ENCODE measurements at regions not wholly inside any gene's neighbourhood (a gene's known extent, or its start where the extent isn't known, plus 50 kb on each side); places are given as distances from the start of the nearest gene placed in this dataset.

DNA sequence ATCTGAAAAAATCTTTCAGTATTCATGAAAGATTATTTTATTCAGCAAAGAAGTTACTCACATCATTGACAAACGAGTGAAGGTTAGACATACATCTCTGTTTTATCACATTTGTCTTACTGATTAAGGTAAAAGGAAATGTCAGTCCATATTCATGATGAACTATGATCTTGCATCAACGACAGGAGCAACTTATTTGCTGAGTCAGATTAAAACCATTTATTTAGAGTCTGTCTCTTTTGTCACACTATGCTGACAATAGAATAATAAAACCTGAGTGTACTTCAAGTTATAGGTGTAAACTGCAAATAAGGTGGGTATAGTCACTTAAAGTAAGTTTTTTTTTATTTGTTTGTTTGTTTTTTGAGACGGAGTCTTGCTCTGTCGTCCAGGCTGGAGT lies 216.5 kb upstream of the SEMA3C start:
- TF ChIP-seq, protein P1, sequence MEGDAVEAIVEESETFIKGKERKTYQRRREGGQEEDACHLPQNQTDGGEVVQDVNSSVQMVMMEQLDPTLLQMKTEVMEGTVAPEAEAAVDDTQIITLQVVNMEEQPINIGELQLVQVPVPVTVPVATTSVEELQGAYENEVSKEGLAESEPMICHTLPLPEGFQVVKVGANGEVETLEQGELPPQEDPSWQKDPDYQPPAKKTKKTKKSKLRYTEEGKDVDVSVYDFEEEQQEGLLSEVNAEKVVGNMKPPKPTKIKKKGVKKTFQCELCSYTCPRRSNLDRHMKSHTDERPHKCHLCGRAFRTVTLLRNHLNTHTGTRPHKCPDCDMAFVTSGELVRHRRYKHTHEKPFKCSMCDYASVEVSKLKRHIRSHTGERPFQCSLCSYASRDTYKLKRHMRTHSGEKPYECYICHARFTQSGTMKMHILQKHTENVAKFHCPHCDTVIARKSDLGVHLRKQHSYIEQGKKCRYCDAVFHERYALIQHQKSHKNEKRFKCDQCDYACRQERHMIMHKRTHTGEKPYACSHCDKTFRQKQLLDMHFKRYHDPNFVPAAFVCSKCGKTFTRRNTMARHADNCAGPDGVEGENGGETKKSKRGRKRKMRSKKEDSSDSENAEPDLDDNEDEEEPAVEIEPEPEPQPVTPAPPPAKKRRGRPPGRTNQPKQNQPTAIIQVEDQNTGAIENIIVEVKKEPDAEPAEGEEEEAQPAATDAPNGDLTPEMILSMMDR (IDR thresholded peaks at IDR 0.05; ENCODE audit: insufficient read depth, low read depth, low read length, missing control alignments) = no peak
- no peak overlapping the region for H3K4me3 ChIP-seq (ENCODE audit: low read depth, low read length)
- no peak for DNase-seq (ENCODE audit: low read depth)

DNA sequence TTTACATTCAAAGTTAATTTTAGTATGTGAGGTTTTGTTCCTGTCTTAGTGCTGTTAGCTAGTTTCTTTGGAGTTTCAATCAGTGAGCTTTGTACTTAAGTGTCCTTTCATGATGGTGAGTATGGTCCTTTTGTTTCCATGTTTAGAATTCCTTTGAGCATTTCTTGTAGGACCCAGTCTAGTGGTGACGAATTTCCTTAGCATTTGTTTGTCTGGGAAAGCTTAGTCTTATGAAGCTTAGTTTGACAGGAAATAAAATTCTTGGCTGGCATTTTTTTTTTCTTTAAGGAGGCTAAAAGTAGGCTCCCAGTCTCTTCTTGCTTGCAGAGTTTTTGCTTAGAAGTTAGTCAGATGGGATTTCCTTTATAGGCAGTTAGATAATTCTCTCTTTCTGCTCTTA lies 209.2 kb upstream of the SEMA3C start:
- TF ChIP-seq, protein P1 (IDR thresholded peaks at IDR 0.05; ENCODE audit: insufficient read depth, low read depth, low read length, missing control alignments) = no peak
- H3K4me3 ChIP-seq (ENCODE audit: low read depth, low read length) = no peak overlapping the region
- no peak for DNase-seq (ENCODE audit: low read depth)

DNA sequence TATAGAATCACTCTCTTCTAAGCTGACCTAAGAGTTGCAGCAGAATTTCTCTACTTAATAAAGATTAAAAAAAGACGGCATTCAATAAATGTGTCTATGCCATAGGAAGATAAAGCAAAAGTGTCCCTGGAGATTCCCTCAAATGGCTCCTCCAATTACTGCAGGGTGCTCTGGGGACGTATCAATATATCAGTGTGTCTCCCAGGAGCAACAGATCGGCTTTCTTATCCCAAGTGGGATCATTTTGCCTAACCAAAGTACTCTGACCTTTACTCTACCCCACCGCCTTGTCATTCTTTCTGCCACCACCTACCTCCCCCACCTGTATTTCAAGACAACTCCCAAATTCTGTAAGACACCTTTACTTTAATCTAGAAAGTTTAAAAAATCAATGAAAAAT lies 202.0 kb upstream of the SEMA3C start:
- TF ChIP-seq, protein P1 (IDR thresholded peaks at IDR 0.05; ENCODE audit: insufficient read depth, low read depth, low read length, missing control alignments) = no peak

DNA sequence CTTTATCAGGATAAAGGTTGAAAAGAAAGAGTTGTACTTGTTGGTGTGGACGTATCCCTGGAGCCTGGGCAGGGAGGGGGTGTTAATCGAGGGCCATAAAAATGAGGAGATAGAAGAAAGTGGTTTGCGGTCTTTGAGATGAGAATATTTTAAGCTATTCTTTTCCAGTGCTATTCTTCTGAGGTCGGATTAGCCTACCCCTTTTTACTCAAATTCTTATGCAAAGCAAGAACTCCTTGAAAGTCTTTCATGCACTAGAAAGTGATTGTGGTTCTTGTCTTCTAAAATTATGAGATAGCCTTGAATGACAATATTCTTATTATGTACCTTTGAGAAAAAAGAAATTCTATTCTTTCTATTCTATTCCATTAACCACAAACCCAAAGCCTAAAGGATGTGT lies 201.3 kb upstream of the SEMA3C start:
- no peak overlapping the region for H3K4me3 ChIP-seq (ENCODE audit: low read depth, low read length)
- TF ChIP-seq, protein P1 (IDR thresholded peaks at IDR 0.05; ENCODE audit: insufficient read depth, low read depth, low read length, missing control alignments) = no peak
- DNase-seq (ENCODE audit: low read depth) = no peak

More for the DNA sequence above, 202.0 kb upstream of the SEMA3C start:
- no peak for DNase-seq (ENCODE audit: low read depth)
- H3K4me3 ChIP-seq (ENCODE audit: low read depth, low read length) = no peak overlapping the region

DNA sequence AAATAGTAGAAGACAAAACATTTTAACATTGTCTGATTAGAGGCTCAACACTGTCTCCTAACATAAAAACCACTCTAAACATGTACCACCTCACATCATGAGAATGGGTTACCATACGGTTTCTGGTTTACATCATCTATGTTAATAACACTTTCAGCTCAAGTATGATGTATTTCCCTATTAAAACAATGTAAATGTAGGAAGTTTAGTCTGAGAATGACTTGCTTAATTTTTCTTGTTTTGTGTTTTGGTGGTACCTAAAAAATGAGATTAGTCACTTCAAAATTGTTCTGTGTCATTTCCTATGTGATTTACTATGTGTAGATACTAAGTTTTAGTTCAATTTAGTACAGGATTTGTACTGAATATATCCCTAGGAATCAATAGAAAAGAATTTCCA lies 195.8 kb upstream of the SEMA3C start:
- TF ChIP-seq, protein P1 (IDR thresholded peaks at IDR 0.05; ENCODE audit: insufficient read depth, low read depth, low read length, missing control alignments) = no peak
- H3K4me3 ChIP-seq (ENCODE audit: low read depth, low read length) = no peak overlapping the region
- DNase-seq (ENCODE audit: low read depth) = no peak

DNA sequence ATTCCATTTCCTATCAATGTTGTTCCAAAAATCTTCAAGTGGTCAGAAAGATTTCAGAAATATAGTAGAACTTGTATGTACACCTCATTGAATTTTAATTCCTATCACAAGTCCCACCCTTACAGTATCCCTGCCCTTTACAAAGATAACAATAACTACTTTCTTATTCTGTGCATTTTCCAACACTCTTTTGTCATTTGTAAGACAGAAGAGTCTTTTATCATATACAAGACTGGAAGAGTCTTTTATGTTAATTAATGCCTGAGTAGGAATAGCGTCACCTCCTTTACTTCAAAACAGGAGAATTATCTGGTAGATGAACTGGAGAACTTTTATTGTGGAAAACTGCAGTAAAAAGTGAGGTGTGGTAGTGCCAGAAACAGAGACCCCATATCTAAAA lies 193.9 kb upstream of the SEMA3C start:
- DNase-seq (ENCODE audit: low read depth) = no peak
- TF ChIP-seq, protein P1 (IDR thresholded peaks at IDR 0.05; ENCODE audit: insufficient read depth, low read depth, low read length, missing control alignments) = no peak
- H3K4me3 ChIP-seq (ENCODE audit: low read depth, low read length) = no peak overlapping the region

DNA sequence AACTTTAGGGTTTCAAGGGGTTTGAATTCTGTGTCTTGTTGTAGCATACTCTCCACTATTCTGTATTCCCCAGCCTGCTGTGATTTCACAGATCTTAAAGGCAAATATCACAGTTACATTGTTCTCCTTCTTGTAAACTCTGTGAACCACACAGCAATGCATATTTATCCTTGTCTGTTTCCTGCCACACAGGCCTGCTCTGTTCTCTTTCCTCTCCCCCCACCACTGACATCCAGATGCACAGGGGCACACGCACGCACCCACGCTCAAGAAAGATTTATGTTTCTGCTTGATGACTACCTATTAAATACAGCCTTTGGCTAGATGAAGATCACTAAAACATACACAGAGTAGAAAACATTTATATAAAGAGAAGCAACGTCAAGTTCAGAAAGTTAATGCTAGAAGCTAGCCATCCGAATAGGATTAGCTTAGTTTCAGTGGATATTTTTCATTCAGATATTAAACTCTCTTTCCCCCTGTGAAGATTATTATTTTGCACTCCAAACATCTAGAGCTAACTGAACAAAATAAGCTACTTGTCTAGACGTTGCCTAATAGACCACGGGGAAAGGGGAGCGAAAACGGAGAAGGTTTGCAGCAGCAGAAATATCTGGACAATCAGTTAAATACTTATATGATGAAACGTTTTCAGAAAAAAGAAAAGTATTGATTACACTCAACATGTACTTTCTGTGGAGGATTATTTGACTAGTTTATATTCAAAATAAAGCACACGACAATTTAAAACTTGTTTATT lies 193.1 kb upstream of the SEMA3C start:
- DNase-seq (ENCODE audit: low read depth) = no peak
- no peak overlapping the region for H3K4me3 ChIP-seq (ENCODE audit: low read depth, low read length)
- TF ChIP-seq, protein P1 (IDR thresholded peaks at IDR 0.05; ENCODE audit: insufficient read depth, low read depth, low read length, missing control alignments) = no peak
